DND-41 (cell line): ENCODE measurements at regions not wholly inside any gene's neighbourhood (a gene's known extent, or its start where the extent isn't known, plus 50 kb on each side); places are given as distances from the start of the nearest gene placed in this dataset.

ENCODE experiments used
- ATAC-seq: fragments of 200-7000 bp; cut with Tn5 transposase; 3 replicates; pipeline ENCODE4 v1.9.1; 2021; ENCODE audit warnings: low read depth; ENCODE audit not compliant: insufficient read depth
- DNase-seq: peaks from one replicate; pipeline ENCODE4 v3.0.0-alpha.2; 2020
- H2AFZ ChIP-seq: 2 replicates; pipeline ENCODE4 v1.6.0; 2012; ENCODE audit warnings: low read depth, low read length
- H3K27ac ChIP-seq: 2 replicates; pipeline ENCODE4 v1.5.1; 2012; ENCODE audit warnings: low read length, inconsistent platforms
- H3K27me3 ChIP-seq: fragments of 200-600 bp; sonication (generic); 2 replicates; pipeline ENCODE4 v1.6.0; 2012; ENCODE audit warnings: low read length, mild to moderate bottlenecking, inconsistent platforms; ENCODE audit not compliant: insufficient read depth, poor library complexity
- H3K36me3 ChIP-seq: 2 replicates; pipeline ENCODE4 v1.5.1; 2012; ENCODE audit warnings: low read length, inconsistent platforms; ENCODE audit not compliant: insufficient read depth
- H3K4me1 ChIP-seq: 2 replicates; pipeline ENCODE4 v1.5.1; 2012; ENCODE audit warnings: mild to moderate bottlenecking, low read length; ENCODE audit not compliant: insufficient read depth
- H3K4me2 ChIP-seq: 2 replicates; pipeline ENCODE4 v1.6.0; 2012; ENCODE audit warnings: mild to moderate bottlenecking, moderate library complexity, low read length, inconsistent platforms; ENCODE audit not compliant: insufficient read depth
- H3K4me3 ChIP-seq, 2 experiments: fragments of 200-600 bp in 1 of 2; shearing (Covaris generic) in 1 of 2; 2 replicates each; pipeline ENCODE4 v1.5.1; 2012 to 2016; ENCODE audit warnings: inconsistent platforms in 2 of 2, low read length in 2 of 2, mild to moderate bottlenecking in 2 of 2, low read depth in 1 of 2, moderate library complexity in 1 of 2
- H3K79me2 ChIP-seq: 2 replicates; pipeline ENCODE4 v1.6.0; 2012; ENCODE audit warnings: low read length, inconsistent platforms; ENCODE audit not compliant: insufficient read depth
- H3K9ac ChIP-seq: 2 replicates; pipeline ENCODE4 v1.6.0; 2012; ENCODE audit warnings: low read depth, mild to moderate bottlenecking, inconsistent platforms, low read length, moderate library complexity
- H3K9me3 ChIP-seq: 2 replicates; pipeline ENCODE4 v1.5.1; 2012; ENCODE audit warnings: low read length, moderate library complexity, mild to moderate bottlenecking, inconsistent platforms; ENCODE audit not compliant: insufficient read depth, severe bottlenecking
- H4K20me1 ChIP-seq: 2 replicates; pipeline ENCODE4 v1.6.0; 2012; ENCODE audit warnings: low read length; ENCODE audit not compliant: insufficient read depth
- EZH2 ChIP-seq: IDR thresholded peaks from 3 replicates; pipeline ENCODE4 v1.6.1; 2012; ENCODE audit warnings: borderline replicate concordance, low read depth, mild to moderate bottlenecking, moderate library complexity, low read length, inconsistent platforms; ENCODE audit not compliant: severe bottlenecking
- TF ChIP-seq, protein P1 (sequence below): IDR thresholded peaks from 2 replicates; pipeline ENCODE4 v1.5.1; 2012; ENCODE audit warnings: borderline replicate concordance, low read length, moderate library complexity, mild to moderate bottlenecking; ENCODE audit not compliant: poor library complexity, severe bottlenecking; ENCODE audit errors: extremely low read depth

DNA sequence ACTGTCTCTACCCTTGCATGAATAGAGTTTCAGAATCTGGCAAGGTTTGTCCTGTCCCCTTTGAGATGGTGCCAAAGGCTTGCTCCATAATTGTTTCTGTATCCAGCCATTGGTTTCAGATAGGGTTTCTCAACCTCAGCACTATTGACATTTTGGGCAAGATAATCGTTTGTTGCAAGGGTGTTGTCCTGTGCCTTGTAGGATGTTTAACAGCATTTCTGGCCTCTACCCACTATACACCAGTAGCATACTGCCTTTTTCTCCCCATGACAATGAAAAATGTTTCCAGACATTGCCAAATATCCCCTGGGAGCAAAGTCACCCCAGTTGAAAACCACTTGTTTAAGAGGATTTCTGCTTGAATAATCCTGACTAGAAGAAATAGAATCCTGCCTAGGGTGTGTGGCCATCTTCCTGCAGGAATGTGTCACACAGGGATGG is 126.8 kb downstream of the CDC42EP3 start:
- H4K20me1 ChIP-seq: no peaks in the 10 kb centered on the region
- no peak overlapping the region for H3K4me3 ChIP-seq
- no peak for TF ChIP-seq EZH2
- TF ChIP-seq, protein P1, sequence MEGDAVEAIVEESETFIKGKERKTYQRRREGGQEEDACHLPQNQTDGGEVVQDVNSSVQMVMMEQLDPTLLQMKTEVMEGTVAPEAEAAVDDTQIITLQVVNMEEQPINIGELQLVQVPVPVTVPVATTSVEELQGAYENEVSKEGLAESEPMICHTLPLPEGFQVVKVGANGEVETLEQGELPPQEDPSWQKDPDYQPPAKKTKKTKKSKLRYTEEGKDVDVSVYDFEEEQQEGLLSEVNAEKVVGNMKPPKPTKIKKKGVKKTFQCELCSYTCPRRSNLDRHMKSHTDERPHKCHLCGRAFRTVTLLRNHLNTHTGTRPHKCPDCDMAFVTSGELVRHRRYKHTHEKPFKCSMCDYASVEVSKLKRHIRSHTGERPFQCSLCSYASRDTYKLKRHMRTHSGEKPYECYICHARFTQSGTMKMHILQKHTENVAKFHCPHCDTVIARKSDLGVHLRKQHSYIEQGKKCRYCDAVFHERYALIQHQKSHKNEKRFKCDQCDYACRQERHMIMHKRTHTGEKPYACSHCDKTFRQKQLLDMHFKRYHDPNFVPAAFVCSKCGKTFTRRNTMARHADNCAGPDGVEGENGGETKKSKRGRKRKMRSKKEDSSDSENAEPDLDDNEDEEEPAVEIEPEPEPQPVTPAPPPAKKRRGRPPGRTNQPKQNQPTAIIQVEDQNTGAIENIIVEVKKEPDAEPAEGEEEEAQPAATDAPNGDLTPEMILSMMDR: no peak
- H3K4me2 ChIP-seq: no peak overlapping the region
- H3K27me3 ChIP-seq: no peaks in the 10 kb centered on the region
- no peaks in the 10 kb centered on the region for H3K9me3 ChIP-seq
- no peaks in the 10 kb centered on the region for H3K36me3 ChIP-seq
- no peak for DNase-seq
- H3K79me2 ChIP-seq: no peaks in the 10 kb centered on the region
- no peak overlapping the region for H3K9ac ChIP-seq
- H3K4me1 ChIP-seq: no peaks in the 10 kb centered on the region
- ATAC-seq: no peak
- H2AFZ ChIP-seq: no peak overlapping the region
- no peak overlapping the region for H3K27ac ChIP-seq

DNA sequence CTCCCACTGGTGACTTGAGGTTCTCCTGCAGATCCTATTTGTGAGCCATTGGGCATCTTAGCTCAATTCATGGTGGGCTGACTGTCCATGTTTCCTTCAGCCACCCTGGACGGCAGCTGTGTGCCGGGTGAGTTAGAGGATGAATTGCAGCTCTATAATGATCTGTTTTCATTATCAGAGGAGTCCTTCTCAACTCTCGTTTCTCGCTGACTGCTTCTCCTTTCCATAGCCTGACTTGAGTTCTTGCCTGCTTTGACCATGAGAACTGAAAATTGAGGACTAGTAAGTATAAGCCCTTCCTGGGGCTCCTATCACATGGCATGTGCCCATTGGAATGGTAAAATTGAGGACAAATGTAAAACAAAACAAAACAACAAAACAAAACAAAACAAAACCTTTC is 121.8 kb downstream of the CDC42EP3 start:
- Histone ChIP-seq H3K4me3 (no peak overlapping the region), H4K20me1 (no peaks in the 10 kb centered on the region), H3K27me3 (no peaks in the 10 kb centered on the region), H3K9me3 (no peaks in the 10 kb centered on the region), H3K4me1 (no peaks in the 10 kb centered on the region), H3K27ac (no peak overlapping the region), H2AFZ (no peak overlapping the region), H3K36me3 (no peaks in the 10 kb centered on the region), H3K9ac (no peak overlapping the region), H3K4me2 (no peak overlapping the region), H3K79me2 (no peaks in the 10 kb centered on the region)
- DNase-seq: no peak
- TF ChIP-seq, protein P1: no peak
- no peak for TF ChIP-seq EZH2
- ATAC-seq: no peak

DNA sequence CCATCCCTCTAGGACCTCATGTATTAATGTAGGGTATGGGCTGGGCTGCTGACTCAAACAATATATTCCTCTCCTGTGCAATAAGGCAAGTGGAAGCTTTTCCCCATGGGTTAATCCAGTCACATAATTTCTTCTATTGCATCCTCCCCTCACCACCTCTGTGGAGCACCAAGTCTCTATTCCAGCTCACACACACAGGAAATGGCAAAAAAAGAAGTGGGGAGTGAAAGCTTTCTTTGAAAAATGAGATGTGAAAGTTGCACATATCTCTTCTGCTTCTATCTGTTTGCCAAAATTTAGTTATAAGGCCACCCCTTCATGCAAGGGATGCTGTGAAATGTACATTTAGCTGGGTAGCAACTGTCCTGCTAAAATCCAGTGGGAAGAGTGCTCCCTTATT is 121.3 kb downstream of the CDC42EP3 start:
- ATAC-seq (no peak), DNase-seq (no peak)
- no peaks in the 10 kb centered on the region for H4K20me1 ChIP-seq
- H3K27me3 ChIP-seq: peaks cover 3% of the 10 kb centered on the region
- TF ChIP-seq, protein P1: no peak
- TF ChIP-seq EZH2: no peak
- H3K27ac ChIP-seq: no peak overlapping the region
- H3K4me1 ChIP-seq: no peaks in the 10 kb centered on the region
- no peak overlapping the region for H3K9ac ChIP-seq
- no peak overlapping the region for H2AFZ ChIP-seq
- no peaks in the 10 kb centered on the region for H3K36me3 ChIP-seq
- H3K4me3 ChIP-seq: no peak overlapping the region
- no peaks in the 10 kb centered on the region for H3K79me2 ChIP-seq
- H3K4me2 ChIP-seq: no peak overlapping the region
- H3K9me3 ChIP-seq: no peaks in the 10 kb centered on the region

DNA sequence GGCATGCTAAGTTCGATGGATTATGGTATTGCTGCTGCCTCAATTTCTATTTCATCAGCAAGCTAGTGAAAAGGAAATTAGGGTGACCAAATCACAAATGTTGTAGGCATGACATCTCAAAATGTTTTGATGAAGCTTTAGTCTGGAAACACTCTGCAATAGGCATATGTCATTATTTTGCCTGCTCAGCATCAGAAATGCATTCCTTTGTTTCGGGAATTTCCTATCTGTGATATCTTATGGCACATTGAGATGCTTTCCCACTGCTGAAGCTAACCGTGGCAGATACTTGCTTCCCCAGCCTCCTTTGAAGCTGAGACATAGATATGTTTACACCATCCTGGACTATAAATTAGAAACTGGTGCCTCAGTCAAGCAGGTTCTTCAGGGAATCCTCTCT is 119.7 kb downstream of the CDC42EP3 start:
- no peaks in the 10 kb centered on the region for H3K79me2 ChIP-seq
- no peaks in the 10 kb centered on the region for H3K4me1 ChIP-seq
- no peak overlapping the region for H3K9ac ChIP-seq
- DNase-seq (no peak), ATAC-seq (no peak)
- no peak overlapping the region for H2AFZ ChIP-seq
- no peak overlapping the region for H3K27ac ChIP-seq
- no peak overlapping the region for H3K4me3 ChIP-seq
- no peaks in the 10 kb centered on the region for H3K9me3 ChIP-seq
- TF ChIP-seq, protein P1: no peak
- no peak for TF ChIP-seq EZH2
- peaks cover 3% of the 10 kb centered on the region for H3K27me3 ChIP-seq
- no peaks in the 10 kb centered on the region for H4K20me1 ChIP-seq
- H3K4me2 ChIP-seq: no peak overlapping the region
- H3K36me3 ChIP-seq: no peaks in the 10 kb centered on the region
